Activated B cell treated with CpG ODN at 0.5 μM for 24 hours (primary cell): ENCODE measurements at regions not wholly inside any gene's neighbourhood (a gene's known extent, or its start where the extent isn't known, plus 50 kb on each side); places are given as distances from the start of the nearest gene placed in this dataset.

Source experiments
- ATAC-seq: fragments of 200-7000 bp; cut with Tn5 transposase; one replicate; pipeline ENCODE4 v1.10.0; 2021; ENCODE audit warnings: low read depth, mild to moderate bottlenecking, moderate library complexity
- CTCF ChIA-PET: fragments of 350-600 bp; sonication (Branson Sonifier 250); formaldehyde crosslinking; loops from one replicate; lab custom pipeline; 2021; ENCODE audit warnings: antibody characterized with exemption; lab: Charles Lee
- POLR2A ChIA-PET: fragments of 350-600 bp; sonication (Branson Sonifier 250); formaldehyde crosslinking; loops from one replicate; lab custom pipeline; 2021; ENCODE audit warnings: antibody characterized with exemption; lab: Charles Lee
- DNase-seq: peaks from one replicate; pipeline ENCODE4 v3.0.0; 2022
- H3K27ac Mint-ChIP-seq: one replicate; pipeline ENCODE4 v1.8.0; 2020; ENCODE audit warnings: mixed read lengths
- H3K27me3 Mint-ChIP-seq: one replicate; pipeline ENCODE4 v1.8.0; 2021; ENCODE audit warnings: mixed read lengths
- H3K36me3 Mint-ChIP-seq: one replicate; pipeline ENCODE4 v1.8.0; 2021; ENCODE audit warnings: low read depth, mixed read lengths
- H3K4me1 Mint-ChIP-seq: one replicate; pipeline ENCODE4 v1.8.0; 2021; ENCODE audit warnings: mixed read lengths
- H3K4me3 Mint-ChIP-seq: one replicate; pipeline ENCODE4 v1.8.0; 2020; ENCODE audit warnings: mild to moderate bottlenecking, mixed read lengths
- H3K9me3 Mint-ChIP-seq: one replicate; pipeline ENCODE4 v1.8.0; 2020; ENCODE audit warnings: mixed read lengths
- CTCF ChIP-seq: fragments of 200-600 bp; IDR thresholded peaks from one replicate; pipeline ENCODE4 v1.8.0; 2022; ENCODE audit warnings: antibody characterized with exemption, mild to moderate bottlenecking
- intact Hi-C: fragments of 100-400 bp; cut with micrococcal nuclease; formaldehyde crosslinking; loops from one replicate; pipeline ENCODE4 v1.15.1; 2024

GRCh38 chr15:47486040-47486439 lies 231.3 kb upstream of the SEMA6D start:
- intact Hi-C loops: no loop called here
- ATAC-seq (no peak), DNase-seq (no peak)
- H3K36me3 Mint-ChIP-seq: no peaks in the 10 kb centered on the region
- ChIA-PET CTCF (no interaction called here), POLR2A (no interaction called here)
- TF ChIP-seq CTCF: no peak
- H3K27ac Mint-ChIP-seq: no peak overlapping the region
- no peak overlapping the region for H3K4me3 Mint-ChIP-seq
- H3K9me3 Mint-ChIP-seq: peaks cover 3% of the 10 kb centered on the region
- H3K27me3 Mint-ChIP-seq: no peaks in the 10 kb centered on the region
- no peaks in the 10 kb centered on the region for H3K4me1 Mint-ChIP-seq

GRCh38 chr15:47492195-47492594 lies 225.1 kb upstream of the SEMA6D start:
- intact Hi-C loops: no loop called here
- DNase-seq (no peak), ATAC-seq (no peak)
- peaks cover 5% of the 10 kb centered on the region for H3K9me3 Mint-ChIP-seq
- H3K4me3 Mint-ChIP-seq: no peak overlapping the region
- TF ChIP-seq CTCF: no peak
- H3K27ac Mint-ChIP-seq: no peak overlapping the region
- H3K36me3 Mint-ChIP-seq: no peaks in the 10 kb centered on the region
- CTCF ChIA-PET: no interaction called here
- POLR2A ChIA-PET: no interaction called here
- no peaks in the 10 kb centered on the region for H3K4me1 Mint-ChIP-seq
- no peaks in the 10 kb centered on the region for H3K27me3 Mint-ChIP-seq

GRCh38 chr15:47493357-47494247 lies 223.7 kb upstream of the SEMA6D start:
- Mint-ChIP-seq H3K27me3 (no peaks in the 10 kb centered on the region), H3K9me3 (peaks cover 5% of the 10 kb centered on the region), H3K36me3 (no peaks in the 10 kb centered on the region), H3K4me3 (no peak overlapping the region), H3K27ac (no peak overlapping the region), H3K4me1 (no peaks in the 10 kb centered on the region)
- ChIA-PET CTCF (no interaction called here), POLR2A (no interaction called here)
- ATAC-seq: no peak
- intact Hi-C loops: no loop called here
- no peak for DNase-seq
- TF ChIP-seq CTCF: no peak

GRCh38 chr15:47496343-47497185 lies 220.7 kb upstream of the SEMA6D start:
- intact Hi-C loops: no loop called here
- ATAC-seq (no peak), DNase-seq (no peak)
- POLR2A ChIA-PET: no interaction called here
- TF ChIP-seq CTCF: no peak
- H3K27me3 Mint-ChIP-seq: no peaks in the 10 kb centered on the region
- no peak overlapping the region for H3K27ac Mint-ChIP-seq
- no peaks in the 10 kb centered on the region for H3K9me3 Mint-ChIP-seq
- CTCF ChIA-PET: no interaction called here
- no peaks in the 10 kb centered on the region for H3K36me3 Mint-ChIP-seq
- no peaks in the 10 kb centered on the region for H3K4me1 Mint-ChIP-seq
- H3K4me3 Mint-ChIP-seq: no peak overlapping the region

GRCh38 chr15:47500842-47501241 lies 216.5 kb upstream of the SEMA6D start:
- TF ChIP-seq CTCF: no peak
- H3K4me1 Mint-ChIP-seq: peaks cover 8% of the 10 kb centered on the region
- ATAC-seq: no peak
- no peaks in the 10 kb centered on the region for H3K27me3 Mint-ChIP-seq
- no peak overlapping the region for H3K4me3 Mint-ChIP-seq
- H3K27ac Mint-ChIP-seq: no peak overlapping the region
- H3K36me3 Mint-ChIP-seq: no peaks in the 10 kb centered on the region
- DNase-seq: no peak
- intact Hi-C loops: no loop called here
- POLR2A ChIA-PET: no interaction called here
- CTCF ChIA-PET: no interaction called here
- no peaks in the 10 kb centered on the region for H3K9me3 Mint-ChIP-seq
